Esophagus squamous epithelium (tissue), 5 donors: ENCODE measurements at regions not wholly inside any gene's neighbourhood (a gene's known extent, or its start where the extent isn't known, plus 50 kb on each side); places are given as distances from the start of the nearest gene placed in this dataset.
"Not testable (repeated sequence)": the region's sequence is repeated elsewhere in the genome, so short reads cannot be mapped to it uniquely, and the experiment has no call there.

Experiments
- DNase-seq: peaks from one replicate; lab custom pipeline; 2025; lab: John Stamatoyannopoulos, UW
- H3K27ac ChIP-seq, 4 donors: fragments of 200-600 bp; sonication (generic); one replicate each; pipeline ENCODE4 v1.5.1; 2016 to 2019; ENCODE audit warnings: mild to moderate bottlenecking in 1 of 4
- H3K27me3 ChIP-seq, 4 donors: fragments of 200-600 bp; sonication (generic); 1 replicate in 3 of 4; 2 replicates in 1 of 4; pipeline versions ENCODE4 v1.5.1 to v1.6.0; 2017 to 2021; ENCODE audit warnings: antibody characterized with exemption in 1 of 4
- H3K36me3 ChIP-seq, 3 donors: fragments of 200-600 bp; sonication (generic); one replicate each; pipeline ENCODE4 v1.5.1; 2016 to 2019
- H3K4me1 ChIP-seq, 3 donors: fragments of 200-600 bp; sonication (generic); one replicate each; pipeline ENCODE4 v1.5.1; 2017 to 2019
- H3K4me3 ChIP-seq, 4 donors: fragments of 200-600 bp; sonication (generic); 1 replicate in 3 of 4; 2 replicates in 1 of 4; pipeline ENCODE4 v1.5.1; 2016 to 2019; ENCODE audit warnings: mild to moderate bottlenecking in 2 of 4, moderate library complexity in 1 of 4
- H3K9me3 ChIP-seq, 3 donors: fragments of 200-600 bp; sonication (generic); one replicate each; pipeline ENCODE4 v1.5.1; 2016 to 2019
- CTCF ChIP-seq, 6 experiments: fragments of 450-650 bp in 4 of 6; fragments of 200-600 bp in 2 of 6; sonication (generic) in 2 of 6; IDR thresholded peaks; one replicate each; pipeline ENCODE4 v1.5.1; 2016 to 2019; ENCODE audit warnings: antibody characterized with exemption in 6 of 6, mild to moderate bottlenecking in 4 of 6, moderate library complexity in 4 of 6
- POLR2A ChIP-seq, 4 donors: fragments of 450-650 bp; IDR thresholded peaks; one replicate each; pipeline ENCODE4 v1.6.1; 2017; ENCODE audit warnings: antibody characterized with exemption in 4 of 4, mild to moderate bottlenecking in 4 of 4, moderate library complexity in 3 of 4
- WGBS, 2 donors: methylation state at CpG; one replicate each; pipeline ENCODE4 v1.1.5; 2018; 5-methylcytosine and 5-hydroxymethylcytosine counted together
- intact Hi-C: fragments of 100-400 bp; cut with DNase I; formaldehyde crosslinking; loops from one replicate; pipeline ENCODE4 v1.15.0; 2022
- donor health status: DM: yes; HTN: yes; CAD: no.

- no peaks in the 10 kb centered on the region for H3K36me3 ChIP-seq
- intact Hi-C loops, result no loop called here
- no peak for DNase-seq
- H3K9me3 ChIP-seq, result peaks cover 0 to 38% (median 27%) of the 10 kb centered on the region in 3 donors
- TF ChIP-seq POLR2A (IDR thresholded peaks at IDR 0.05) (no peak), CTCF (IDR thresholded peaks at IDR 0.05) (no peak)
- H3K4me3 ChIP-seq, result no peak overlapping the region
- H3K27me3 ChIP-seq, result no peaks in the 10 kb centered on the region
- no peaks in the 10 kb centered on the region for H3K4me1 ChIP-seq
- H3K27ac ChIP-seq, result no peak overlapping the region
- WGBS, 2 donors, result 69 to 72% methylated on average over 53 to 87 of the region's 93 CpGs
Measured at GRCh38 chr1:125118147-125118993, 3933.6 kb downstream of the SRGAP2C start.

- Histone ChIP-seq H3K4me1 (no peaks in the 10 kb centered on the region), H3K4me3 (no peak overlapping the region), H3K36me3 (no peaks in the 10 kb centered on the region), H3K27ac (no peak overlapping the region), H3K9me3 (peaks cover 0 to 38% (median 27%) of the 10 kb centered on the region in 3 donors), H3K27me3 (no peaks in the 10 kb centered on the region)
- WGBS, 2 donors, result 70 to 74% methylated on average over 19 to 29 of the region's 53 CpGs
- TF ChIP-seq CTCF (IDR thresholded peaks at IDR 0.05) (no peak), POLR2A (IDR thresholded peaks at IDR 0.05) (no peak)
- intact Hi-C loops, result no loop called here
- no peak for DNase-seq
Measured at GRCh38 chr1:125119024-125119441, 3934.3 kb downstream of the SRGAP2C start.

GRCh38 chr1:125119566-125120205 is 3934.9 kb downstream of the SRGAP2C start:
- peaks cover 0 to 38% (median 27%) of the 10 kb centered on the region in 3 donors for H3K9me3 ChIP-seq
- H3K4me3 ChIP-seq, DNase-seq, H3K36me3 ChIP-seq, H3K27me3 ChIP-seq, H3K27ac ChIP-seq, intact Hi-C loops, H3K4me1 ChIP-seq: not testable (repeated sequence)
- WGBS, 2 donors, result 76% methylated on average over 4 to 5 of the region's 30 CpGs

- intact Hi-C loops, H3K27ac ChIP-seq, H3K27me3 ChIP-seq, DNase-seq, H3K36me3 ChIP-seq, H3K4me3 ChIP-seq, H3K4me1 ChIP-seq: not testable (repeated sequence)
- peaks cover 0 to 39% (median 27%) of the 10 kb centered on the region in 3 donors for H3K9me3 ChIP-seq
- 29 to 38% methylated on average over 1 of the region's 1 CpG for WGBS, 2 donors
Measured at GRCh38 chr1:125122579-125122978, 3937.8 kb downstream of the SRGAP2C start.
